ENCODE measurements at regions not wholly inside any gene's neighbourhood (a gene's known extent, or its start where the extent isn't known, plus 50 kb on each side); places are given as distances from the start of the nearest gene placed in this dataset.

DNA sequence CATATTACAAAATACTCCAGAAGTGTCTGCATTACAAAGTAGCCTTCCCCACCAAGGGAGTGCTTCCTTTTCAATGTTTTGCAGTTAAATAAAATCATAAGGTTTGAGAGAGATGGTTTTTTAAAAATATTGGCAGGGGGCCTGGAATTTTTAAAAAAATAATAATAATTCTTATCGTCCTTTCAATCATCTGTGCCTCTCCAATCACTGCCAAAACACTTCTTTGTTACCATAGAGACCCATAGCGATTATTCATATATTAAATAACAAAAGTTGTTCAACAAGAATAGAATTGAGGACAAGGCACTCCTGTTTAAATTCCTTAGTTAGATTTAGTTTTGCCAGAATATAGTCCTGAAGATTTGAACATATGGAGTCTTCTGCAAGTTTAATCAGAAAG lies 203.1 kb downstream of the FAT4 start:
- TF ChIP-seq, protein P1, sequence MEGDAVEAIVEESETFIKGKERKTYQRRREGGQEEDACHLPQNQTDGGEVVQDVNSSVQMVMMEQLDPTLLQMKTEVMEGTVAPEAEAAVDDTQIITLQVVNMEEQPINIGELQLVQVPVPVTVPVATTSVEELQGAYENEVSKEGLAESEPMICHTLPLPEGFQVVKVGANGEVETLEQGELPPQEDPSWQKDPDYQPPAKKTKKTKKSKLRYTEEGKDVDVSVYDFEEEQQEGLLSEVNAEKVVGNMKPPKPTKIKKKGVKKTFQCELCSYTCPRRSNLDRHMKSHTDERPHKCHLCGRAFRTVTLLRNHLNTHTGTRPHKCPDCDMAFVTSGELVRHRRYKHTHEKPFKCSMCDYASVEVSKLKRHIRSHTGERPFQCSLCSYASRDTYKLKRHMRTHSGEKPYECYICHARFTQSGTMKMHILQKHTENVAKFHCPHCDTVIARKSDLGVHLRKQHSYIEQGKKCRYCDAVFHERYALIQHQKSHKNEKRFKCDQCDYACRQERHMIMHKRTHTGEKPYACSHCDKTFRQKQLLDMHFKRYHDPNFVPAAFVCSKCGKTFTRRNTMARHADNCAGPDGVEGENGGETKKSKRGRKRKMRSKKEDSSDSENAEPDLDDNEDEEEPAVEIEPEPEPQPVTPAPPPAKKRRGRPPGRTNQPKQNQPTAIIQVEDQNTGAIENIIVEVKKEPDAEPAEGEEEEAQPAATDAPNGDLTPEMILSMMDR (IDR thresholded peaks at IDR 0.05): no peak
- DNase-seq (ENCODE audit: low spot score): no peak

GRCh38 chr4:125518281-125518680 lies 203.5 kb downstream of the FAT4 start:
- TF ChIP-seq, protein P1 (IDR thresholded peaks at IDR 0.05): no peak
- ATAC-seq (ENCODE audit: low FRiP score): no peak
- DNase-seq (ENCODE audit: low spot score): no peak

More for the DNA sequence above, 203.1 kb downstream of the FAT4 start:
- ATAC-seq (ENCODE audit: low FRiP score): no peak

DNA sequence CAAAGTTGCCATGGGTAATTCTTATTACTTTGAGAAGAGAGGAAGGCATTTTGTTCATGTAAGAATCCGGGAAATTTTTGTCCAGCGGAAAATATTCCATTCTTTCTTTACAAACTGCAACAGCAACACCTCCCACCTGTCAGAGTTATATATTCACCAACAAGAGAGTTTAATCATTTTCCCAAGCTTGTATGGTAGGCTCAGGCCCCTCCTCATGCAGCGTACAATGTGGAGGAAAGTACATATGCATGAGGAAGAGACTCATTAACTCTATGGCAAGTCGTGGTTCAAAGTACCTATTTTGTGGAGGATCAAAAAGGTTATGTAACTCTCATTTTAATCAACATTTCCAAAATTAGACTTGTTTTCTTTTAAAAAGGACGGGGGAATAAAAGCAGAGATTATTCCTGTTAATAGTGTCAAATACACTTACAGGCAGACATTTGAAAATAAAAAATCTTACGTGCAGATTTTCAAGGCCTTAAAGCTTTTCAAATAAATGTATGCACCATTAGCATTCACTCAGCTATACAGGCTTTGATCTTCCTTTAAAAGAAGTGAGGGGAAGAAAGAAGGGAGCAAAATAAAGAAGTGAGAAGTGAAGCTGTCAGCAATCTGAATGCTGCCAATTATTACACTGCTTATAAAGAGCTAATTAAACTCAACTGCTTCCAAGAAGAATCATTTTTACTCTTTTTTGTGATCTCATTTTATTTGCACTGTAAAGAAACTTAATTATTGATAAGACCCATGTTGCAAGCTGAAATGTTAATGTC lies 204.8 kb downstream of the FAT4 start:
- ATAC-seq (ENCODE audit: low FRiP score): no peak
- TF ChIP-seq, protein P1 (IDR thresholded peaks at IDR 0.05): no peak

DNA sequence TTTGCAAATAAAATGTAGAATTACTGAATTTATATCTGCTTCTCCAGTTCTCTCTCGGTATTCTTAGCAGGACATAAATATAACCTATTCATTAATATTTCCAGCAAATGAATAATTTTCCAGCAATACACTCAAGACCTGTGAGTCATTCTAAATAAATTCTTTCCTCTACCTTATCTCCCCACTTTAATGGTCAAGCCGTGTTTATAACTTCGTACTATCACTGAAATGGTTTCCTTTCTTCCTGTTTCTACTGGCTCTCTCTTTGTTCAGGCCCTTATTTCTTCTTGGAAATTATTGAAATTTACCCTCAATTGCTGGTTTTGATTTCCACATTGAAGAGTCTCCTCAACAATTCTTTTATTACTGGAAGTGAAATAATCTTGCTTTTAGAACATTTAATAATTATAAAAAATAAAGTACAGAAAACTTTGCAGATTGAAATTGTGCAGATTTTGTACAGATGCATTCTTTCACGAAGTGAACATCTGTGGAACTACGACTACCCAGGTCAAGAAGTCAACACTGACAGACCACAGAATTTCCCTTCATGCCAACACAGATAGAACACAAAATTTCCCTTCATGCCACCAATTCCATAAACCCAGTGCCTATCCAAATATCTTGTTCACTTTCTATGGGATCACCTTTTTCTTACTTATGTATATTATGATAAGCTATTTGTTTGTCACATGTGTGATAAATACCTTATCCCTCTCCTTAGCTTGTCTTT lies 205.7 kb downstream of the FAT4 start:
- no peak for ATAC-seq (ENCODE audit: low FRiP score)
- TF ChIP-seq, protein P1 (IDR thresholded peaks at IDR 0.05): no peak
- no peak for DNase-seq (ENCODE audit: low spot score)

More for the DNA sequence above, 204.8 kb downstream of the FAT4 start:
- no peak for DNase-seq (ENCODE audit: low spot score)

GRCh38 chr4:125522588-125522987 lies 207.8 kb downstream of the FAT4 start:
- ATAC-seq (ENCODE audit: low FRiP score) (no peak), DNase-seq (ENCODE audit: low spot score) (no peak)
- TF ChIP-seq, protein P1 (IDR thresholded peaks at IDR 0.05): no peak

- ATAC-seq (ENCODE audit: low FRiP score): no peak
- TF ChIP-seq, protein P1 (IDR thresholded peaks at IDR 0.05): no peak
- no peak for DNase-seq (ENCODE audit: low spot score)
These were observed 208.2 kb downstream of the FAT4 start for GRCh38 chr4:125522992-125523391.

Measured in omental fat pad (tissue), 3 donors.